AG09319 (cell line): ENCODE measurements at regions not wholly inside any gene's neighbourhood (a gene's known extent, or its start where the extent isn't known, plus 50 kb on each side); places are given as distances from the start of the nearest gene placed in this dataset.

Experiments used
- DNase-seq: peaks from one replicate; pipeline ENCODE4 v3.0.0-alpha.2; 2010; ENCODE audit warnings: low read depth; ENCODE audit errors: extremely low read depth
- CTCF ChIP-seq: IDR thresholded peaks from 2 replicates; pipeline ENCODE4 v1.5.1; 2011; ENCODE audit warnings: low read depth, mild to moderate bottlenecking, inconsistent platforms, low read length, moderate library complexity

- TF ChIP-seq CTCF: no peak
- no peak for DNase-seq
Observed at GRCh38 chr17:69783865-69784264, 291.2 kb upstream of the KCNJ16 start.

GRCh38 chr17:69788957-69789356, 286.1 kb upstream of the KCNJ16 start:
- no peak for DNase-seq
- TF ChIP-seq CTCF: no peak

GRCh38 chr17:69796078-69796477, 278.9 kb upstream of the KCNJ16 start:
- DNase-seq: no peak
- TF ChIP-seq CTCF: no peak

GRCh38 chr17:69800870-69801269, 274.2 kb upstream of the KCNJ16 start:
- no peak for DNase-seq

GRCh38 chr17:69801368-69801767, 273.7 kb upstream of the KCNJ16 start:
- no peak for DNase-seq
- no peak for TF ChIP-seq CTCF

More at GRCh38 chr17:69800870-69801269, 274.2 kb upstream of the KCNJ16 start:
- TF ChIP-seq CTCF: no peak

- no peak for TF ChIP-seq CTCF
- DNase-seq: no peak
Observed at GRCh38 chr17:69802045-69802740, 272.8 kb upstream of the KCNJ16 start.

- DNase-seq: no peak
- no peak for TF ChIP-seq CTCF
Observed at GRCh38 chr17:69809331-69809730, 265.7 kb upstream of the KCNJ16 start.
